Naive thymus-derived CD4-positive, alpha-beta T cell (primary cell): ENCODE measurements at regions not wholly inside any gene's neighbourhood (a gene's known extent, or its start where the extent isn't known, plus 50 kb on each side); places are given as distances from the start of the nearest gene placed in this dataset.

Source experiments
- ATAC-seq: fragments of 150-1000 bp; cut with Tn5 transposase; 2 replicates; pipeline ENCODE4 v1.10.0; 2021; ENCODE audit warnings: mild to moderate bottlenecking, moderate library complexity
- CTCF ChIA-PET: fragments of 350-600 bp; sonication (Branson Sonifier 250); formaldehyde crosslinking; loops from one replicate; lab custom pipeline; 2021; ENCODE audit warnings: antibody characterized with exemption; lab: Charles Lee
- POLR2A ChIA-PET: fragments of 350-600 bp; sonication (Branson Sonifier 250); formaldehyde crosslinking; loops from one replicate; lab custom pipeline; 2021; ENCODE audit warnings: antibody characterized with exemption, inconsistent platforms; lab: Charles Lee
- DNase-seq, 9 donors: peaks; one replicate each; pipeline versions ENCODE4 v3.0.0 to v3.0.0-alpha.2; 2020 to 2022; ENCODE audit warnings: mixed read lengths in 1 of 9
- H3K27ac ChIP-seq: one replicate; pipeline ENCODE4 v1.7.0; 2013; ENCODE audit warnings: mild to moderate bottlenecking, low read depth, low read length, moderate library complexity
- H3K27me3 ChIP-seq, 2 donors: one replicate each; pipeline ENCODE4 v1.7.0; 2013; ENCODE audit warnings: low read length in 2 of 2, mild to moderate bottlenecking in 2 of 2, moderate library complexity in 2 of 2; ENCODE audit not compliant: control insufficient read depth in 2 of 2, insufficient read depth in 2 of 2
- H3K36me3 ChIP-seq, 3 experiments: 1 replicate in 2 of 3; 2 replicates in 1 of 3; pipeline ENCODE4 v1.7.0; 2013; ENCODE audit warnings: low read length in 3 of 3, mild to moderate bottlenecking in 3 of 3, moderate library complexity in 1 of 3; ENCODE audit not compliant: insufficient read depth in 3 of 3, control insufficient read depth in 2 of 3
- H3K4me1 ChIP-seq, 2 donors: one replicate each; pipeline ENCODE4 v1.7.0; 2013; ENCODE audit warnings: low read length in 2 of 2, mild to moderate bottlenecking in 2 of 2, moderate library complexity in 1 of 2; ENCODE audit not compliant: control insufficient read depth in 2 of 2, insufficient read depth in 2 of 2
- H3K4me3 ChIP-seq: 2 replicates; pipeline ENCODE4 v1.7.0; 2013; ENCODE audit warnings: mild to moderate bottlenecking, low read length
- H3K9me3 ChIP-seq, 3 experiments: 1 replicate in 2 of 3; 2 replicates in 1 of 3; pipeline ENCODE4 v1.7.0; 2013; ENCODE audit warnings: low read length in 3 of 3; ENCODE audit not compliant: control insufficient read depth in 2 of 3
- H3K27ac Mint-ChIP-seq, 9 donors: one replicate each; pipeline ENCODE4 v1.8.0; 2020 to 2022; ENCODE audit warnings: mixed read lengths in 9 of 9, mild to moderate bottlenecking in 8 of 9, moderate library complexity in 5 of 9, inconsistent platforms in 2 of 9
- H3K27me3 Mint-ChIP-seq, 5 donors: one replicate each; pipeline ENCODE4 v1.8.0; 2021 to 2022; ENCODE audit warnings: mixed read lengths in 5 of 5, mild to moderate bottlenecking in 1 of 5
- H3K36me3 Mint-ChIP-seq, 5 donors: one replicate each; pipeline ENCODE4 v1.8.0; 2020 to 2022; ENCODE audit warnings: mixed read lengths in 5 of 5, mild to moderate bottlenecking in 3 of 5, inconsistent platforms in 1 of 5
- H3K4me1 Mint-ChIP-seq, 7 donors: one replicate each; pipeline ENCODE4 v1.8.0; 2020 to 2022; ENCODE audit warnings: mixed read lengths in 7 of 7, mild to moderate bottlenecking in 3 of 7, inconsistent platforms in 1 of 7
- H3K4me3 Mint-ChIP-seq, 10 donors: one replicate each; pipeline ENCODE4 v1.8.0; 2020 to 2022; ENCODE audit warnings: mild to moderate bottlenecking in 10 of 10, mixed read lengths in 10 of 10, moderate library complexity in 6 of 10, inconsistent platforms in 2 of 10
- H3K9me3 Mint-ChIP-seq, 11 donors: one replicate each; pipeline ENCODE4 v1.8.0; 2020 to 2022; ENCODE audit warnings: mixed read lengths in 11 of 11, mild to moderate bottlenecking in 4 of 11, inconsistent platforms in 1 of 11, moderate library complexity in 1 of 11
- intact Hi-C, 2 donors: fragments of 100-400 bp; cut with micrococcal nuclease; formaldehyde crosslinking; loops; one replicate each; pipeline ENCODE4 v1.15.1; 2023

GRCh38 chr3:71881732-71882131, 96.8 kb upstream of the PROK2 start:
- H3K27me3 Mint-ChIP-seq: peaks cover 9 to 41% (median 21%) of the 10 kb centered on the region in 5 donors
- Histone ChIP-seq H3K4me1 (no peaks in the 10 kb centered on the region), H3K36me3 (no peaks in the 10 kb centered on the region), H3K9me3 (no peaks in the 10 kb centered on the region), H3K4me3 (no peak overlapping the region), H3K27ac (no peak overlapping the region), H3K27me3 (no peaks in the 10 kb centered on the region)
- no peak overlapping the region for H3K4me3 Mint-ChIP-seq
- DNase-seq: no peak
- no peak overlapping the region for H3K27ac Mint-ChIP-seq
- no peaks in the 10 kb centered on the region for H3K4me1 Mint-ChIP-seq
- ChIA-PET CTCF (interaction anchor here (1.8 kb wide), 1 partner anchor 940 kb away, joined by 4 read pairs; no protein-coding TSS in a partner anchor), POLR2A (interaction anchor here (0.6 kb wide), 1 partner anchor 1074 kb away, joined by 3 read pairs; no protein-coding TSS in a partner anchor)
- no peak for ATAC-seq
- H3K36me3 Mint-ChIP-seq: no peaks in the 10 kb centered on the region
- intact Hi-C loops: no loop called here
- H3K9me3 Mint-ChIP-seq: no peaks in the 10 kb centered on the region

- Mint-ChIP-seq H3K4me1 (no peaks in the 10 kb centered on the region), H3K4me3 (no peak overlapping the region), H3K27me3 (peaks cover 9 to 34% (median 18%) of the 10 kb centered on the region in 5 donors), H3K9me3 (no peaks in the 10 kb centered on the region), H3K36me3 (no peaks in the 10 kb centered on the region), H3K27ac (no peak overlapping the region)
- ATAC-seq (no peak), DNase-seq (no peak)
- Histone ChIP-seq H3K9me3 (no peaks in the 10 kb centered on the region), H3K27me3 (no peaks in the 10 kb centered on the region), H3K36me3 (no peaks in the 10 kb centered on the region), H3K4me3 (no peak overlapping the region), H3K27ac (no peak overlapping the region), H3K4me1 (no peaks in the 10 kb centered on the region)
- ChIA-PET POLR2A (no interaction called here), CTCF (interaction anchor here (1.8 kb wide), 1 partner anchor 941 kb away, joined by 4 read pairs; no protein-coding TSS in a partner anchor)
- intact Hi-C loops: no loop called here
Observed at GRCh38 chr3:71881041-71881440, 96.1 kb upstream of the PROK2 start.

GRCh38 chr3:71879089-71879488, 94.1 kb upstream of the PROK2 start:
- H3K4me1 Mint-ChIP-seq: peaks cover 0 to 8% (median 0%) of the 10 kb centered on the region in 7 donors
- ChIA-PET POLR2A (no interaction called here), CTCF (interaction anchor here (1.9 kb wide), 1 partner anchor 944 kb away, joined by 4 read pairs; no protein-coding TSS in a partner anchor)
- H3K9me3 Mint-ChIP-seq: no peaks in the 10 kb centered on the region
- no peak overlapping the region for H3K4me3 ChIP-seq
- ATAC-seq (no peak), DNase-seq (no peak)
- H3K4me1 ChIP-seq: no peaks in the 10 kb centered on the region
- no peak overlapping the region for H3K27ac Mint-ChIP-seq
- no peaks in the 10 kb centered on the region for H3K27me3 ChIP-seq
- no peak overlapping the region for H3K4me3 Mint-ChIP-seq
- no peak overlapping the region for H3K27ac ChIP-seq
- no peaks in the 10 kb centered on the region for H3K36me3 ChIP-seq
- H3K36me3 Mint-ChIP-seq: no peaks in the 10 kb centered on the region
- no peaks in the 10 kb centered on the region for H3K9me3 ChIP-seq
- peaks cover 9 to 20% (median 16%) of the 10 kb centered on the region in 5 donors for H3K27me3 Mint-ChIP-seq
- intact Hi-C loops: loop anchor here (5.0 to 10.0 kb wide), 6 partner anchors 152 to 1058 kb away; partner anchors contain the start of genes EIF4E3 (in 1 of the 2) and RYBP (in 1 of the 2)

GRCh38 chr3:71876135-71877105, 91.5 kb upstream of the PROK2 start:
- Histone ChIP-seq H3K27me3 (no peaks in the 10 kb centered on the region), H3K27ac (no peak overlapping the region), H3K4me3 (no peak overlapping the region), H3K36me3 (no peaks in the 10 kb centered on the region), H3K4me1 (no peaks in the 10 kb centered on the region), H3K9me3 (no peaks in the 10 kb centered on the region)
- ATAC-seq (no peak), DNase-seq (no peak)
- Mint-ChIP-seq H3K9me3 (no peaks in the 10 kb centered on the region), H3K27ac (peak overlapping the region in 1 of 9 donors; percentile 10), H3K4me1 (peaks cover 0 to 20% (median 10%) of the 10 kb centered on the region in 7 donors), H3K27me3 (peaks cover 1 to 8% (median 7%) of the 10 kb centered on the region in 5 donors), H3K4me3 (no peak overlapping the region), H3K36me3 (no peaks in the 10 kb centered on the region)
- intact Hi-C loops: loop anchor here (5.0 to 10.0 kb wide), 6 partner anchors 149 to 1061 kb away; partner anchors contain the start of genes EIF4E3 (in 1 of the 2) and RYBP (in 1 of the 2)
- ChIA-PET CTCF (interaction anchor here (0.6 to 4.7 kb wide), 10 partner anchors 14 to 949 kb away, joined by 3 to 57 read pairs (median 4); no protein-coding TSS in a partner anchor), POLR2A (no interaction called here)

- POLR2A ChIA-PET: no interaction called here
- CTCF ChIA-PET: interaction anchor here (0.6 to 4.7 kb wide), 15 partner anchors 10 to 1118 kb away, joined by 3 to 57 read pairs (median 5); no protein-coding TSS in a partner anchor
- Mint-ChIP-seq H3K9me3 (no peaks in the 10 kb centered on the region), H3K27me3 (peaks cover 0 to 4% (median 0%) of the 10 kb centered on the region in 5 donors), H3K27ac (no peak overlapping the region), H3K36me3 (no peaks in the 10 kb centered on the region), H3K4me3 (no peak overlapping the region), H3K4me1 (peaks cover 0 to 20% (median 10%) of the 10 kb centered on the region in 7 donors)
- DNase-seq (peak; percentile 55 to 81 (median 73)), ATAC-seq (peak; percentile 98)
- Histone ChIP-seq H3K9me3 (no peaks in the 10 kb centered on the region), H3K4me1 (no peaks in the 10 kb centered on the region), H3K27me3 (no peaks in the 10 kb centered on the region), H3K4me3 (no peak overlapping the region), H3K36me3 (no peaks in the 10 kb centered on the region), H3K27ac (no peak overlapping the region)
- intact Hi-C loops: loop anchor here (1.0 to 10.0 kb wide), 12 partner anchors 148 to 1211 kb away; partner anchors contain the start of genes RYBP (in 2 of the 2) and EIF4E3 (in 1 of the 2)
Observed at GRCh38 chr3:71875461-71875947, 90.6 kb upstream of the PROK2 start.

- H3K4me1 ChIP-seq: no peaks in the 10 kb centered on the region
- Mint-ChIP-seq H3K4me1 (peaks cover 0 to 20% (median 10%) of the 10 kb centered on the region in 7 donors), H3K36me3 (no peaks in the 10 kb centered on the region), H3K27ac (no peak overlapping the region), H3K9me3 (no peaks in the 10 kb centered on the region), H3K27me3 (peaks cover 0 to 9% (median 0%) of the 10 kb centered on the region in 5 donors), H3K4me3 (no peak overlapping the region)
- no peaks in the 10 kb centered on the region for H3K27me3 ChIP-seq
- DNase-seq (peak in 1 of 9 donors; percentile 28), ATAC-seq (no peak)
- no peak overlapping the region for H3K4me3 ChIP-seq
- intact Hi-C loops: loop anchor here (1.0 to 10.0 kb wide), 13 partner anchors 147 to 1212 kb away; partner anchors contain the start of genes RYBP (in 2 of the 2) and EIF4E3 (in 1 of the 2)
- no peak overlapping the region for H3K27ac ChIP-seq
- H3K36me3 ChIP-seq: no peaks in the 10 kb centered on the region
- POLR2A ChIA-PET: no interaction called here
- CTCF ChIA-PET: interaction anchor here (0.6 to 4.7 kb wide), 10 partner anchors 9 to 1119 kb away, joined by 3 to 57 read pairs (median 5); no protein-coding TSS in a partner anchor
- H3K9me3 ChIP-seq: no peaks in the 10 kb centered on the region
Observed at GRCh38 chr3:71874618-71875017, 89.7 kb upstream of the PROK2 start.
